Keratinocyte (primary cell): ENCODE measurements at regions not wholly inside any gene's neighbourhood (a gene's known extent, or its start where the extent isn't known, plus 50 kb on each side); places are given as distances from the start of the nearest gene placed in this dataset.
"Not testable (repeated sequence)": the region's sequence is repeated elsewhere in the genome, so short reads cannot be mapped to it uniquely, and the experiment has no call there.

Source experiments
- DNase-seq: peaks from one replicate; pipeline ENCODE4 v3.0.0-alpha.2; 2011; ENCODE audit warnings: low read depth, missing footprints, low spot score
- FAIRE-seq: peaks from 2 replicates; lab custom pipeline; 2011; peaks lifted over from hg19 to GRCh38; lab: Jason Lieb, UNC
- H2AFZ ChIP-seq: 2 replicates; pipeline ENCODE4 v1.6.0; 2012; ENCODE audit warnings: low read length, control low read depth, inconsistent platforms; ENCODE audit not compliant: control insufficient read depth
- H3K27ac ChIP-seq: 2 replicates; pipeline ENCODE4 v1.5.1; 2011; ENCODE audit warnings: low read length; ENCODE audit not compliant: control insufficient read depth, insufficient read depth
- H3K27me3 ChIP-seq: 3 replicates; pipeline ENCODE4 v1.6.0; 2011; ENCODE audit warnings: low read length; ENCODE audit not compliant: control insufficient read depth, insufficient read depth; ENCODE audit errors: extremely low read depth
- H3K36me3 ChIP-seq, 2 experiments: 2 replicates in 1 of 2; 3 replicates in 1 of 2; pipeline ENCODE4 v1.5.1; 2011; ENCODE audit warnings: low read length in 2 of 2, mild to moderate bottlenecking in 1 of 2; ENCODE audit not compliant: control insufficient read depth in 2 of 2, insufficient read depth in 2 of 2; ENCODE audit errors: extremely low read depth in 1 of 2
- H3K4me1 ChIP-seq: 3 replicates; pipeline ENCODE4 v1.5.1; 2011; ENCODE audit warnings: low read length; ENCODE audit not compliant: control insufficient read depth, insufficient read depth; ENCODE audit errors: extremely low read depth
- H3K4me2 ChIP-seq: 3 replicates; pipeline ENCODE4 v1.6.0; 2011; ENCODE audit warnings: low read depth, low read length; ENCODE audit not compliant: control insufficient read depth, insufficient read depth; ENCODE audit errors: extremely low read depth
- H3K4me3 ChIP-seq, 3 experiments: fragments of 200-600 bp in 1 of 3; sonication (generic) in 1 of 3; 2 replicates in 2 of 3; 3 replicates in 1 of 3; pipeline ENCODE4 v1.5.1; 2011 to 2016; ENCODE audit warnings: low read length in 3 of 3, mild to moderate bottlenecking in 3 of 3, control low read depth in 2 of 3, inconsistent platforms in 1 of 3, low read depth in 1 of 3, mixed read lengths in 1 of 3, mixed run types in 1 of 3, moderate library complexity in 1 of 3; ENCODE audit not compliant: control insufficient read depth in 2 of 3, insufficient read depth in 2 of 3; ENCODE audit errors: extremely low read depth in 1 of 3
- H3K79me2 ChIP-seq: 2 replicates; pipeline ENCODE4 v1.6.0; 2012; ENCODE audit warnings: low read length; ENCODE audit not compliant: control insufficient read depth, insufficient read depth
- H3K9ac ChIP-seq: 3 replicates; pipeline ENCODE4 v1.6.0; 2011; ENCODE audit warnings: low read length; ENCODE audit not compliant: control insufficient read depth, insufficient read depth; ENCODE audit errors: extremely low read depth
- H3K9me1 ChIP-seq: 3 replicates; pipeline ENCODE4 v1.6.0; 2011; ENCODE audit warnings: low read length; ENCODE audit not compliant: control insufficient read depth, insufficient read depth; ENCODE audit errors: extremely low read depth
- H3K9me3 ChIP-seq: 2 replicates; pipeline ENCODE4 v1.5.1; 2012; ENCODE audit warnings: low read depth, low read length; ENCODE audit not compliant: control insufficient read depth
- H4K20me1 ChIP-seq: 3 replicates; pipeline ENCODE4 v1.6.0; 2011; ENCODE audit warnings: low read length; ENCODE audit not compliant: control insufficient read depth, insufficient read depth; ENCODE audit errors: extremely low read depth
- dilution Hi-C: fragments of 300-500 bp; cut with MboI; formaldehyde crosslinking; loops from one replicate; pipeline ENCODE4 v1.7.0; 2020; ENCODE audit warnings: low sequenced_read_pairs; ENCODE audit not compliant: extremely low pct_ligation_motif_present

DNA sequence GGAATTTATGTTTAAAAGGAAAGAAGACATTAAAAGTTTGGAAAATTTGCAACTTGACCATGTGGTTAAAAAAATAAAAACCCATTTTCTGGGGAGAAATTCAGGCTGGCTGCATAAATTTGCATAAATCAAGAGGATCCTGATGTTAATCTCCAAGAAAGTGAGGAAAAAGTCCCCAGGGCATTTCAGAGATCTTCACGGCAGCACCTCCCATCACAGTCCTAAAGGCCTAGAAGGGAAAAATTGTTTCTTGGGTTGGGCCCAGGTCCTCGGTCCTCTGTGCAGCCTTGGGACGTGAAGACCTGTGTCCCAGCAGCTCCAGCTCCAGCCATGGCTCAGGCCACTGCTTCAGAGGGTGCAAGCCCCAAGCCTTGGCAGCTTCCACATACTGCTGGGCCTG is 560.3 kb downstream of the PRIM2 start:
- H3K27ac ChIP-seq, FAIRE-seq, DNase-seq, H3K79me2 ChIP-seq, H3K4me2 ChIP-seq, H3K9me3 ChIP-seq, H3K9me1 ChIP-seq, H3K9ac ChIP-seq, H2AFZ ChIP-seq, H3K36me3 ChIP-seq, H3K4me1 ChIP-seq, H3K27me3 ChIP-seq, dilution Hi-C loops, H3K4me3 ChIP-seq, H4K20me1 ChIP-seq: not testable (repeated sequence)

DNA sequence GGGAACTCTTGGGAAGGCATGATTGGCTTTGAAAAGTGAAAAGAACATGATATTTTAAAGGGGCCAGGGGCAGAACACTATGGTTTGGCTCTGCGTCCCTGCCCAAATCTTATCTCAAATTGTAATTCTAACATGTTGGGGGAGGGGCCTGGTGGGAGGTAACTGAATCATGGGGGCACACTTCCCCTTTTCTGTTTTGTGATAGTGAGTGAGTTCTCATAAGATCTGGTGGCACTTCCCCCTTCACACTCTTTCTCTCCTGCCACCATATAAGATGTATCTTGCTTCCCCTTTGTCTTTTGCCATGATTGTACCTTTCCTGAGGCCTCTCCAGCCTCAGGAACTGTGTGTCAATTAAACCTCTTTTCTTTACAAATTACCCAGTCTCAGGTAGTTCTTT is 561.4 kb downstream of the PRIM2 start:
- H3K27ac ChIP-seq, H3K9ac ChIP-seq, FAIRE-seq, H2AFZ ChIP-seq, H3K9me1 ChIP-seq, H3K4me3 ChIP-seq, H3K9me3 ChIP-seq, dilution Hi-C loops, H3K4me1 ChIP-seq, H4K20me1 ChIP-seq, DNase-seq, H3K79me2 ChIP-seq, H3K36me3 ChIP-seq, H3K27me3 ChIP-seq, H3K4me2 ChIP-seq: not testable (repeated sequence)

- H3K4me3 ChIP-seq, dilution Hi-C loops, DNase-seq, H2AFZ ChIP-seq, H4K20me1 ChIP-seq, FAIRE-seq, H3K9me3 ChIP-seq, H3K4me1 ChIP-seq, H3K9me1 ChIP-seq, H3K9ac ChIP-seq, H3K27me3 ChIP-seq, H3K36me3 ChIP-seq, H3K4me2 ChIP-seq, H3K27ac ChIP-seq, H3K79me2 ChIP-seq: not testable (repeated sequence)
Measured at GRCh38 chr6:57898850-57899249, 581.4 kb downstream of the PRIM2 start.

DNA sequence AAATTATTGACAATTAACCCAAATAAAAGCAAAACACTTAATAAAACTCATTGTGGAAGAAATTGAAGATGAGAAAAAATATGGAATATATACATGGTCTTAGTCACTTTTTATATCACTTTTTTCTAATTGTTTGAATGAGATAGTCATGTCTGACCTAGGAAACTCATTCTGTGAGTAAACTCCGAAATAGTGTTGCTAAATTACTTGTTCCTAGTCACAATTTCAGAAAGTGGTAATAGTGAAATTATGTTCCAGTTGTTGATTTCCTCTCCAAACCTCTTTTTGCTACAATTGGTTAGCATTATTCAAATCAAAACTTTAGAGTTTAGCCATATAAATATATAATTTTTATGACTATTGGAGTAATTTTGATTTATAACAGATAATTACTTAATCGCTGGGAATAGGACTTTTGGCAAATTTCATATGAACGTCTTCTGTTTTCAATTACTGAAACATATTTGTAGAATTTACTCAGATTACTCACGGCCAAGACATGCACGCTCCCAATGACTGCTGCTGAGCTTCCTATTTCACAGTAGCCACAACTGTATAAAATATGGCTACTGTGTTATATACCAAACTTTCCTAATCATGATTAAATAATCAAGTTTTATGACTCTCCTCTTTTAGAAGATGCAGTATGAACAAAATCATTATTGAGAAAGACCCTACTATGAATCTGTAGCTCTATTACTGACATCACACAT is 583.4 kb downstream of the PRIM2 start:
- DNase-seq, dilution Hi-C loops, FAIRE-seq, H3K9me3 ChIP-seq, H3K4me2 ChIP-seq, H2AFZ ChIP-seq, H3K27ac ChIP-seq, H3K4me3 ChIP-seq, H3K27me3 ChIP-seq, H3K79me2 ChIP-seq, H3K9me1 ChIP-seq, H3K4me1 ChIP-seq, H3K36me3 ChIP-seq, H3K9ac ChIP-seq, H4K20me1 ChIP-seq: not testable (repeated sequence)

DNA sequence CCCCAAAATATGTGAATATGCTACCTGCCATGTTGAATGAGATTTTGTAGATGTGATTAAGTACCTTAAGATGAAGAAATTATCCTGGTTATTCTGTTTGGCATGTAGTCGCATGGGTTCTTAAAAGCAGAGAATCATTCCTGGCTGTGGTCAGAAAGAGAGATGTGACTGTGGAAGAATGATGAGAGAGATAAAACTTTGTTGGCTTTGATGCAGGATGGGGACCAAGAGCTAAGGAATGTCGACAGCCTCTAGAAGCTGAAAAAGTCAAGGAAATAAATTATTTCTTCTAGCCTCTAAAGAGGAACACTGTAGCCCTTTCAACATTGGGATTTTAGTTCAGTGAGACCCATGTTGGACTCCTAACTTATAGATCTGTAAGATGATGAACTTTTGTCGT is 584.0 kb downstream of the PRIM2 start:
- dilution Hi-C loops, H3K9me3 ChIP-seq, H2AFZ ChIP-seq, H3K4me1 ChIP-seq, H3K4me2 ChIP-seq, H3K27me3 ChIP-seq, H3K79me2 ChIP-seq, H3K27ac ChIP-seq, H3K4me3 ChIP-seq, H3K36me3 ChIP-seq, DNase-seq, FAIRE-seq, H4K20me1 ChIP-seq, H3K9me1 ChIP-seq, H3K9ac ChIP-seq: not testable (repeated sequence)
